G401 (cell line): ENCODE measurements at regions not wholly inside any gene's neighbourhood (a gene's known extent, or its start where the extent isn't known, plus 50 kb on each side); places are given as distances from the start of the nearest gene placed in this dataset.
"Not testable (repeated sequence)": the region's sequence is repeated elsewhere in the genome, so short reads cannot be mapped to it uniquely, and the experiment has no call there.

Experiments used
- DNase-seq: peaks from one replicate; pipeline ENCODE4 v3.0.0-alpha.2; 2015; ENCODE audit warnings: low spot score
- in situ Hi-C: cut with HindIII; loops from 2 replicates; pipeline ENCODE4 v1.10.0; 2016; ENCODE audit warnings: low sequenced_read_pairs, mixed read lengths

- DNase-seq: peak; percentile 37
- in situ Hi-C loops: no loop called here
Observed at GRCh38 chr6:112501705-112502104, 154.6 kb downstream of the RFPL4B start.

GRCh38 chr6:112502351-112503090 lies 155.4 kb downstream of the RFPL4B start:
- DNase-seq: peak; percentile 6
- in situ Hi-C loops: no loop called here

GRCh38 chr6:112503091-112503596 lies 156.0 kb downstream of the RFPL4B start:
- DNase-seq: peak; percentile 7
- in situ Hi-C loops: no loop called here

- in situ Hi-C loops: no loop called here
- DNase-seq: no peak
Observed at GRCh38 chr6:112504621-112505020, 157.5 kb downstream of the RFPL4B start.

- in situ Hi-C loops: no loop called here
- no peak for DNase-seq
Observed at GRCh38 chr6:112511441-112511840, 164.3 kb downstream of the RFPL4B start.

- in situ Hi-C loops: no loop called here
Observed at GRCh38 chr6:112513175-112513574, 166.0 kb downstream of the RFPL4B start.

GRCh38 chr6:112522587-112522986 lies 175.5 kb downstream of the RFPL4B start:
- DNase-seq: no peak
- in situ Hi-C loops: no loop called here

More at GRCh38 chr6:112513175-112513574, 166.0 kb downstream of the RFPL4B start:
- DNase-seq: no peak

- in situ Hi-C loops: no loop called here
- DNase-seq: no peak
Observed at GRCh38 chr6:112524071-112524470, 176.9 kb downstream of the RFPL4B start.

GRCh38 chr6:112525749-112526148 lies 178.6 kb downstream of the RFPL4B start:
- in situ Hi-C loops: no loop called here
- no peak for DNase-seq

GRCh38 chr6:112526594-112526993 lies 179.5 kb downstream of the RFPL4B start:
- in situ Hi-C loops: no loop called here

GRCh38 chr6:112528306-112528705 lies 181.2 kb downstream of the RFPL4B start:
- DNase-seq, in situ Hi-C loops: not testable (repeated sequence)

More at GRCh38 chr6:112526594-112526993, 179.5 kb downstream of the RFPL4B start:
- no peak for DNase-seq

GRCh38 chr6:112535816-112536215 lies 188.7 kb downstream of the RFPL4B start:
- no peak for DNase-seq
- in situ Hi-C loops: no loop called here

GRCh38 chr6:112539355-112539754 lies 192.2 kb downstream of the RFPL4B start:
- in situ Hi-C loops: no loop called here
- DNase-seq: no peak

GRCh38 chr6:112541847-112542246 lies 194.7 kb downstream of the RFPL4B start:
- DNase-seq, in situ Hi-C loops: not testable (repeated sequence)

- DNase-seq, in situ Hi-C loops: not testable (repeated sequence)
Observed at GRCh38 chr6:112547321-112548085, 200.4 kb downstream of the RFPL4B start.

- DNase-seq: no peak
- in situ Hi-C loops: no loop called here
Observed at GRCh38 chr6:112549749-112550148, 202.6 kb downstream of the RFPL4B start.

- in situ Hi-C loops: no loop called here
- no peak for DNase-seq
Observed at GRCh38 chr6:112557435-112557834, 210.3 kb downstream of the RFPL4B start.

- in situ Hi-C loops: no loop called here
- DNase-seq: no peak
Observed at GRCh38 chr6:112557961-112558360, 210.8 kb downstream of the RFPL4B start.

- in situ Hi-C loops: no loop called here
- no peak for DNase-seq
Observed at GRCh38 chr6:112560651-112561050, 213.5 kb downstream of the RFPL4B start.
